ENCODE measurements at regions not wholly inside any gene's neighbourhood (a gene's known extent, or its start where the extent isn't known, plus 50 kb on each side); places are given as distances from the start of the nearest gene placed in this dataset.

DNA sequence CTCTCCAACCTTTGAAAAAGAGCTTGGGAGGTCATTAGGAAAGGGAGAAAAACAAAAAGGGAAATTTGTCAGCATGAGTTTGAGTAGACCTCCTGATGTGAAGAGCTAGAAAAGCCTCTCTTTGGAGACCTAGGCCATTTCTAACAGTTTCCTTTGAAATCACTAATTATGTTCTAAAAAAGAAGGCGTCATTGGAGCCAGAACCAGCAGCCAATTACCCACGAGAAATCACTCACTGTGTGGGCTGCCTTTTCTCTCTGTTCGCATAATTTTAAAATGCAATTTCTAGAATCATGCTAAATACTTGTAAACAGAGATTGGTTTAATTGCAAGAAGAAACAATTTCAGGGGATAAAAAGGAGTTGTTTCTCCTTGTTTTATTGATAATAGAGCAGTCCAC is 246.3 kb upstream of the GATB start:
- no peak for TF ChIP-seq CTCF (IDR thresholded peaks at IDR 0.05; ENCODE audit: insufficient read depth, low read length)
- no peak for DNase-seq (ENCODE audit: low read depth)
- no peak overlapping the region for H3K4me3 ChIP-seq (ENCODE audit: low read depth, low read length)

DNA sequence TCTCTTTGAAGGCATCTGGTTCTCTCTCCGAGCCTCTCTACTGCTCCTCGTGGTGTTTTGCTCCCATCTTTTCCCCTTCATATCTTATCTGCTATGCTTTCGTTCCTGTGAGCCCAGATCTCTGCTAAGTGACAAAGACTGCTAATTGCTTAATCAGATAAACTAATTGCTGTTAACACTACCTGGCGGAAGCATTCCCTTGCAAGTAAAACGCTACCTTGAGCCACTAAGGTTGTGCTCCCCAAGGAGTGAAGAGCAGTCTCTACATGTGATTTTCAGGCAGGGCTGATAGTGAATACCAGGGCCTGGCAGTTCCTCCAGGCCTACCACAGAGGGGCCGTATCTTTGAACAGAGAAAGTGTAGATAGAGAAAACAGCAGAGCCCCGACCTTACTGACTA is 244.0 kb upstream of the GATB start:
- H3K4me3 ChIP-seq (ENCODE audit: low read depth, low read length): no peak overlapping the region
- TF ChIP-seq CTCF (IDR thresholded peaks at IDR 0.05; ENCODE audit: insufficient read depth, low read length): no peak
- DNase-seq (ENCODE audit: low read depth): no peak

- DNase-seq (ENCODE audit: low read depth): no peak
These were observed 239.7 kb upstream of the GATB start for GRCh38 chr4:152000518-152000917.

GRCh38 chr4:151998723-151999122 is 237.9 kb upstream of the GATB start:
- peak; percentile 11 for DNase-seq (ENCODE audit: low read depth)
- no peak overlapping the region for H3K4me3 ChIP-seq (ENCODE audit: low read depth, low read length)
- no peak for TF ChIP-seq CTCF (IDR thresholded peaks at IDR 0.05; ENCODE audit: insufficient read depth, low read length)

More at GRCh38 chr4:152000518-152000917, 239.7 kb upstream of the GATB start:
- no peak overlapping the region for H3K4me3 ChIP-seq (ENCODE audit: low read depth, low read length)
- no peak for TF ChIP-seq CTCF (IDR thresholded peaks at IDR 0.05; ENCODE audit: insufficient read depth, low read length)

DNA sequence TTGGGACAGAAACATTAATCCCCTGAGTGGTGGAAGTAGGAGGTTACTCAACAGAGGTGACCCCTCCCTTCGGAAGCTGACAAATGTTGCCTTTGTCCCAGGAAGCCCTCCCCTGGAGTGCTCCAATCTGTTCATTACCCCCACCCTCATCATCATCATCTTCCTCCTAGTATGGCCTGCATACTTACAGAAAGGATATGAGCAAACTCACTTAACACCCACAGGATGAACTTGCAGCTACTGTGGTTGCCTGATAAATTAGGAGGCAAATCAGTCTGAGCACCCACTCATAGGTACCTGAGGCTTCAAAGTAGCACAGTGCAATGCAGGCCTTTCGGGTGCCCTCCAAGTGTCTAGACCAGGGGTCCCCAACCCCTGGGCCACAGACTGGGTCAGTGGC is 236.7 kb upstream of the GATB start:
- TF ChIP-seq CTCF (IDR thresholded peaks at IDR 0.05; ENCODE audit: insufficient read depth, low read length): no peak
- no peak overlapping the region for H3K4me3 ChIP-seq (ENCODE audit: low read depth, low read length)

DNA sequence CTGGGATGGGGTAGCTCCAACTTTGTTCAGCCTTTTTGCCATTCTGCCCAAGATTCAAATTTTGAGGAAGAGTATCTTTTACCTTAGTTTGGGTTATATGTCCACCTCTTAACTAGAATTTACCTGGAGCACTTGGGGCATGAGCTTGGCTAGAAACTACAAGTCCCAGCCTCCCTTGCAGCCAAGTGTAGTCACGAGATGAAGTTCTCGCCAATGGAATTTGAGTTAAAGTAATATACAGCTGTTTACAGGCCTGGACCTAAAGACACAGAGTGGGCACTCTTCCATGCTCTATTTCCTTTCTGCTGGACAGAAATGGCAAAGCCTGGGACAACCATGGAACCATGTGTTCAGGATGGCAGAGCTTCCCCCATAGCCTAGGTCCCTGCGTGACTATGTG is 233.6 kb upstream of the GATB start:
- no peak for TF ChIP-seq CTCF (IDR thresholded peaks at IDR 0.05; ENCODE audit: insufficient read depth, low read length)
- no peak for DNase-seq (ENCODE audit: low read depth)
- H3K4me3 ChIP-seq (ENCODE audit: low read depth, low read length): no peak overlapping the region

More for the DNA sequence above, 236.7 kb upstream of the GATB start:
- no peak for DNase-seq (ENCODE audit: low read depth)

DNA sequence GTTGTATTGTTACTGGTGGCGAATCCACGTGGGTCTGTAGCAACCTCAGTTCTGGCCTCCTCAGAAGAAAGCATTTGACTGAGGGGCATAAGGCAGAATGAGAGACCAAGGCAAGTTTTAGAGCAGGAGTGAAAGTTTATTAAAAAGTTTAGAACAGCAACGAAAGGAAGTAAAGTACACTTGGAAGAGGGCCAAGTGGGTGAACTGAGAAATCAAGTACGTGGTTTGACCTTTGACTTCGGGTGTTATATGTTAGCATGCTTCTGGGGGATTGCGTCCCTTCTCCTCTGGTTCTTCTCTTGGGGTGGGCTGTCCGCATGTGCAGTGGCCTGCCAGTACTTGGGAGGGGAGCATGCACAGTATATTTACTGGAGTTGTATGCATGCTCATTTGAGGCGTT is 232.7 kb upstream of the GATB start:
- H3K4me3 ChIP-seq (ENCODE audit: low read depth, low read length): no peak overlapping the region
- TF ChIP-seq CTCF (IDR thresholded peaks at IDR 0.05; ENCODE audit: insufficient read depth, low read length): no peak
- no peak for DNase-seq (ENCODE audit: low read depth)
